GM19025 (cell line): ENCODE measurements at regions not wholly inside any gene's neighbourhood (a gene's known extent, or its start where the extent isn't known, plus 50 kb on each side); places are given as distances from the start of the nearest gene placed in this dataset.
"Not testable (repeated sequence)": the region's sequence is repeated elsewhere in the genome, so short reads cannot be mapped to it uniquely, and the experiment has no call there.

Experiments used
- ATAC-seq: cut with Tn5 transposase; IDR thresholded peaks from one replicate; pipeline ENCODE4 v1.9.1; 2021; ENCODE audit warnings: mild to moderate bottlenecking, low read depth, moderate library complexity; ENCODE audit not compliant: unreplicated experiment

GRCh38 chr2:222013889-222014288, 284.9 kb downstream of the PAX3 start:
- no peak for ATAC-seq

DNA sequence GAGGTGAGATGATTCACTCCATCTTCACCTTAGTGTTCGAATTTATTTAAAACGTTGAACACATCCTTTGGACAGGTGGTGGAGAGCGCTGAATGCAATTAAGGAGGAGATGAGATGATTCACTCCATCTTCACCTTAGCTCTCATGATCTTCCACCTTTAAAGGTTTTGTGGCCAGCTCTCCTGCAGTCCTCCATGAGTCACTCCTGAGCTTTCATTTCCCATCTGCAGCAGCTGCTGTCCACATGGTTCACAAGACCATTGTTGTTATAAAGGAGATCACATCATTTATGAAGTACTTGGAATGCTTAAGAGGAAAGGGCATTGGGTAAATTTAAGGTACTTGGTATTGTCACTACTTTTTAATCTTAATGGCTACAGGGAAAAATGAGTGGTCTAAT, 298.5 kb downstream of the PAX3 start:
- no peak for ATAC-seq

- ATAC-seq: no peak
Observed at GRCh38 chr2:221999717-222000116, 299.1 kb downstream of the PAX3 start.

DNA sequence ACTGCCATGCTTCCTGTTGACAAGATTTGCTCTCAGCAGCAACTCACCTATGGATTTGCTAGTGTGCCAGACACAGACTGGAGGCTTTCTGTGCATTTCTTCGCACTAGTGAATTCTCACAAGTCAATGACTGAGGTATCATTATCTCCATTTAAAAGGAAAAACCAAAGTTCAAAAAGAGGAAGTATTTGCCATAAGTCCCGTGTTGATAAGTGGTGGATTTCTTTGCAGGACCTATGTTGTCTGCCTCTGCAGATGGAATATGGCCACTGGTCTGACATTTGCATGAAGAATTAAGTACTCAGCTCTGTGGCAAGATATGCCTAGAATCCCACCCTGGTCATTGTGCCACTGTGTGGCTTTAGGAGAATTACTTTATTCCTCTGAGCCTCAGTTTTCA, 299.6 kb downstream of the PAX3 start:
- no peak for ATAC-seq

GRCh38 chr2:221997683-221998082, 301.1 kb downstream of the PAX3 start:
- no peak for ATAC-seq

GRCh38 chr2:221997100-221997499, 301.7 kb downstream of the PAX3 start:
- no peak for ATAC-seq

GRCh38 chr2:221994926-221995325, 303.9 kb downstream of the PAX3 start:
- no peak for ATAC-seq

DNA sequence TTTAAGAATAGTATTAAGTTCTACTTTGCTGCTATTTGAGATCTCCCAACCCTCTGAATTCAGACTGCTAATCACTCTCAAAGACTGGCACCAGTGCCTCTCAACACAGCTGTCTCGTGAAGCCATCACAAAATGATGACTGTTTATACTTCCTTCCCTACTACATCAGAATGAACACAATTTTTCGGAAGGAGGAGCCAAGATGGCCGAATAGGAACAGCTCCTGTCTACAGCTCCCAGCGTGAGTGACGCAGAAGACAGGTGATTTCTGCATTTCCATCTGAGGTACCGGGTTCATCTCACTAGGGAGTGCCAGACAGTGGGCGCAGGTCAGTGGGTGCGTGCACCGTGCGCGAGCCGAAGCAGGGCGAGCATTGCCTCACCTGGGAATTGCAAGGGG, 314.4 kb downstream of the PAX3 start:
- not testable (repeated sequence) for ATAC-seq

DNA sequence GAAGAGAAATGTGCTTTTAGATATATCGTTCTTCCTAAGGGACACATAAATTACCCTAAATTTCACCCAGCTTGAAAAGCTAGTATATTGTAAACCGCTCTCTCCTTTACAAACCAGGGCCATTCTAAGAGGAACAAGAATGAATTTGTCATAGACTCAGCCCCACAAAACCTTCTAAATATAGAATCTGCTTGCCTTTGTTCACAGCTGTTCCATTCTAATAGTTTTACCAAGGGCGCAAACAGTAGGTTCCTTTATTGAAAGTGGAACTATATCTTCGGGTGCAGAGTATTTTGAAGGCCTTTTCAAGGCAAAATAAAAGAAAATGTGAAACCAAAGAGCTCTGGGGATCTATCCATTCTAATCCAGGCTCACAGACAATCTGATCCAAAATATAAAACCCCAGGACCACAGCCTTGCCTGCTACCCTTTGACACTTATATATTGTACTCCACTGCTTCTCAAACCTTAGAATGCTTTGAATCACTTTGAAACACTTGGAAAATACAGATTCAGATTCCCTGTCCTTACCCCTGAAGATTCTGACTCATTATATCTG, 316.8 kb downstream of the PAX3 start:
- no peak for ATAC-seq

- ATAC-seq: no peak
Observed at GRCh38 chr2:221975151-221975550, 323.6 kb downstream of the PAX3 start.

DNA sequence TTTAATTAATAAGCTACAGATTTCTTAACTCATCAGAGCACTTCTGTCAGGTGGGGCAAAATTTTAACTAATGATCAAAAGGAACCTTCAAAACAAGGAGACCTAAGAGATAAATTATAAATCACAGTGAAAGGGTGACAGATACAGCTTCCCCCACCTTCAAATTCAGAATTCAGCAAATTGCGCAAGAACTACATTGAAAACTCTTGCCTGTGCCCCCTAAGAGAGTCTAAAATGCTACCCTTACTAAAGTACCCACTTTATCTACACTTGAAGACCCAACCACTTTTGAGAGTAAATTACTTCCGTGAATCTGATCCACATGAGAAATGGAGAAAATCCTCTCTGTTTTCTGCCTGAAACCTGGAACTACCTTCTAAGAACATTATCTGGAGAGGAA, 324.9 kb downstream of the PAX3 start:
- ATAC-seq: no peak

GRCh38 chr2:221973502-221973901, 325.3 kb downstream of the PAX3 start:
- ATAC-seq: no peak

DNA sequence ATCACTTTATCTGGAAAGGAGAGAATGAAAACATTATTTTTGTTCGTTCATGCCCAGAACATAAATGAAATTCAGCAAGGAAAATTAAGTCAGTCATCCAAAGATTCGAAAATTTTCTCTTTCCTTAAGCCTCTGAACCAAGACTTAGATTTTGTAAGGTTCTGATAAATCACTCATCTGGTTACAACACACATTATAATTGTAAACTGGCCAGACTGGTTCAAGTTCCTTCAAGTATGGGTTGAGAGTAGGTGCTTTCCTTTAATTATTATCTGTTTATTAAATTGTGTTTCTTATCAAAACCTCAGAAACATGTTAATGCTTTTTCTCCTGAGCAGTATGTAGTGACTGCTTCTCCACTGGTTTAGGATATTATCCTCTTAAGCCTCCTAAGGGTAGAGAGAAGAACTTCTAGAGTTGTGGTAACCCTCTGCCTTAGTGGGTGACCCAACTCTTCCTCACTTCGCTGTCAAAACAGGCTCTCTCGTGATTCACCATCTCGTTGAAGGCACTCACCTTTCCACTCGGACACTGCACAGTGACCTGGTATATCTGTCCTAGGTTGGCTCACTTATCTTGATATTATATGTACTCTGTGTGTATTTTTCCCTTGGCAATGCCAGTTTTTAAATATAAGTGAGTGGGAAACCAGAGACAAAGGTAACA, 325.9 kb downstream of the PAX3 start:
- no peak for ATAC-seq

DNA sequence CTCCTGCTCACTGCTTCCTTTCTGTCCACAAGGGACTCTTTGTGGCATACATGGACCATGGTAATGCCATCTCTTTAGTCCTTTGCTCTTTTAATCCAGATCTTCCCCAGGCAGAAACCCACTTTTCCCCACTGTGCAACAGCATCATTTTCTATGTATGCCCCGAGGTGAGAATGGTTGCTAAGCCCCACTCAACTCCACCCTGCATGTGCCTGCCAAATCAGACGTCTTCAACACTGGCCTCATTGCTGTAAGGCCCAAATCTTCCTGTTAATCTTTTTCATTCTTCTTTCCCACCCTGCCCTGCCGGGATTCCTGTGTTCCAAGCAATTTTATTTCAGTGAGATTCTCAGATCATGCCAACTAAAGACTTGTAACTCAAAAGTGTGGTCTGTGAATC, 328.4 kb downstream of the PAX3 start:
- no peak for ATAC-seq

DNA sequence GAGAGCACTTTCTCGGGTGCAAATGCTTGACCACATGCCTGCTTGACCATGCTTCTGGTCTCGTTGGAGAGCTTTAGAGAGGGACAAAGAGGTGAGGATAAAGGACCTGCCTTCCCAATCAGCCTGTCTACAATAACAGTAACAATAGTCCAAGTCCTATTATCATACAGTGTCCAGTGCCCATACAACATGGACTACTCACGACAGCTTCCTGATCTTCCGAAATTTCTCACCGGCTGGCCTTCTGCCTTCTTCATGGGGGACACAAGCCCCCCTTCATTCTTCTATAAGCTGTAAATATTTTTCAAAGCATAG, 329.0 kb downstream of the PAX3 start:
- no peak for ATAC-seq

DNA sequence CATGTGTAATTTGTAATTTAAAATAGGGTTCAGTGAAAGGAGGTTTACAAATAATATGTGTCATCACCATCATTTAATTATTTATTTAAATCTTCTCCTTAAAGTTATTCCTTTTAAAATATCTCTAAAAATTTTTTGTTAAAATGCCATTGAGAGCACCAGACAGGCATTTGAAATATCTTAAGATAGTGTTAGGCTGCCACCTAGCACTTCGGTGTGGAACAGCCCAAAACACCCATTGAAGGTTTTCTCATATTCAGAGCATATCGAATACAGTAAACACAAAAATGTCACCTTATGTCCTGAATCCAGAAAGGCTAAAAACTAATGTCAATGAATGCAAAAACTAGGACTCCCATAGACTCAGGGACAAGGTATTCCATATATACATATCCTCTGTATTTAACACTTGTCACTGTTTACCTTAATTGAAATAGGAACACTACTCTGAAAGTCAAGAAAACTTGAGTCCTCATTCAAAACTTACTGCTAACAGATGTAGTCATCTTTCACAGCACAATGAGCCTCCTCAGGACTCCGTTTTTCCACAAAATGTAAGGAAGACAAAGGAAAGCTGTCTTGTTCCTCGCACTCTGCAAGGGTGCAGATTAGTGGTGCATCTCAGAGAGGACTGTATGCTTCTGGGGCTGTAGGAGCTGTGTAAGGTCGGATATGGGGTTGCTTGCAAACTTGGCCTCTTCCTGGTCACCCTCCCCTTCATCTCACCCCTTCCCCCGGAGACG, 329.5 kb downstream of the PAX3 start:
- peak; percentile 67 for ATAC-seq

DNA sequence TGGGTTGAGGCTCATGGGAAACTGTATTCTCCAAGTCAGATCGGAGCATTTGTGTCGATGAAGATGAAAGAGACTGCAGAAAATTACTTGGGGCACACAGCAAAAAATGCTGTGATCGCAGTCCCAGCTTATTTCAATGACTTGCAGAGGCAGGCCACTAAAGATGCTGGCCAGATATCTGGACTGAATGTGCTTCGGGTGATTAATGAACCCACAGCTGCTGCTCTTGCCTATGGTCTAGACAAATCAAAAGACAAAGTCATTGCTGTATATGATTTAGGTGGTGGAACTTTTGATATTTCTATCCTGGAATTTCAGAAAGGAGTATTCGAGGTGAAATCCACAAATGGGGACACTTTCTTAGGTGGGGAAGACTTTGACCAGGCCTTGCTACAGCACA, 336.6 kb downstream of the PAX3 start:
- no peak for ATAC-seq

DNA sequence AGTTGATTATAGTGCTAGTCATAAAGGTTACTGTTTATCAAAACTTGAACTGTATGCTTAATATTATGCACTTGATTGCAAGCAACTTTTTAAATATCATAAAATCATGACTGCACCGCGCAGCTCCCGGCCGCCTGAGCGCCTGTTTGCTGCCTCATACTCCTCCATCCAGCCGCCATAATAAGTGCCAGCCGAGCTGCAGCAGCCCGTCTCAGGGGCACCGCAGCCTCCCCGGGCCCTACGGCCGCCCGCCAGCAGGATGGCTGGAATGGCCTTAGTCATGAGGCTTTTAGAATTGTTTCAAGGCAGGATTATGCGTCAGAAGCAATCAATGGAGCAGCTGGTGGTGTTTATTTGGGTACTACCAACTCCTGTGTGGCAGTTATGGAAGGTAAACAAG, 337.2 kb downstream of the PAX3 start:
- no peak for ATAC-seq

DNA sequence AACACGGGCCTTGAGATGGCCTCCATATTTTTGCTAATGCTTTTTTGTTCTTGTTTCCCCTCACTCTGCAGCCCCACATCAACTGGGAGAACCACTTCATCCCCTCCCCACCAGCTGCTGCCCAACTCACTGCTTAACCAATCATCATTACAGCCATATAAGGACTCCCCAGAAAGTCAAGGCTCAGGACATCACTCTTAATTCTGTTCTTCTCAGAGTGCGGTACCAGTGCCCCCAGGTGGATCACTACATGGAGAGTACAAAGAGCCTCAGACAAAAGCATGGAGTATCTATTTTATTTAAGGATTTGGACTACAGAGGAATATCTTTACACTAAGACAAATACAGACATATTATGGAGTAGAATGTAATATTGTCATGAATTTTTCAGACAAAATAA, 340.6 kb downstream of the PAX3 start:
- no peak for ATAC-seq

DNA sequence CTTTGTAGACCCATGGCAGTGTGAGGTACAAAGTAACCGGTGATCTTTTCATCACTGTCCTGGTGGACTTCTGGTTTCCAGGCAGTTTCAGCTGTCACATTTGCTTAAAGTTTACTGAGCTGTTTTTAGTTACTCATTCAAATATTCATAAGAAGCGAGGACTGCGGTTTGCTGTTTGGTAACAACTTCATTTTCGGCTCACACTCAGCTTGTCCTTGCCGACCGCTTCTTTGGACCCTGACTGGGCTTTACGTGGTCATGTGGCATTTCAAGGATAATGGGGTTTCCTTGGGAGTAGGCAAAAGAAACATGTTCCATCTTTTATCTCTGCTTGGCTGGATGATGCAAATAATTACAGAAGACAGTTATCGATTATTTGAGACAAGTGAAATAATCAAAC, 350.7 kb downstream of the PAX3 start:
- no peak for ATAC-seq

- not testable (repeated sequence) for ATAC-seq
Observed at GRCh38 chr2:221944452-221944851, 354.3 kb downstream of the PAX3 start.
